Sigmoid colon (tissue), 6 donors: ENCODE measurements at regions not wholly inside any gene's neighbourhood (a gene's known extent, or its start where the extent isn't known, plus 50 kb on each side); places are given as distances from the start of the nearest gene placed in this dataset.

Source experiments
- DNase-seq: peaks from one replicate; pipeline ENCODE4 v3.0.0-alpha.2; 2019
- H3K27ac ChIP-seq, 4 donors: fragments of 200-600 bp; sonication (generic); one replicate each; pipeline ENCODE4 v1.5.1; 2016 to 2019; ENCODE audit warnings: mild to moderate bottlenecking in 1 of 4
- H3K27me3 ChIP-seq, 3 donors: fragments of 200-600 bp; sonication (generic); one replicate each; pipeline ENCODE4 v1.5.1; 2019; ENCODE audit warnings: mild to moderate bottlenecking in 1 of 3
- H3K36me3 ChIP-seq, 4 donors: fragments of 200-600 bp; sonication (generic); one replicate each; pipeline ENCODE4 v1.5.1; 2016 to 2019
- H3K4me1 ChIP-seq, 4 donors: fragments of 200-600 bp; sonication (generic); one replicate each; pipeline ENCODE4 v1.5.1; 2017 to 2019
- H3K4me3 ChIP-seq, 4 donors: fragments of 200-600 bp; sonication (generic); one replicate each; pipeline ENCODE4 v1.5.1; 2017 to 2019; ENCODE audit warnings: mild to moderate bottlenecking in 2 of 4, moderate library complexity in 1 of 4
- H3K9me3 ChIP-seq, 4 donors: fragments of 200-600 bp in 3 of 4; sonication (generic) in 3 of 4; one replicate each; pipeline versions ENCODE4 v1.5.1 to v1.6.1; 2013 to 2019
- CTCF ChIP-seq, 4 experiments: fragments of 450-650 bp in 3 of 4; fragments of 200-600 bp in 1 of 4; IDR thresholded peaks; one replicate each; pipeline ENCODE4 v1.5.1; 2016 to 2019; ENCODE audit warnings: antibody characterized with exemption in 4 of 4, mild to moderate bottlenecking in 3 of 4, moderate library complexity in 2 of 4
- EP300 ChIP-seq, 4 donors: sonication (generic); formaldehyde crosslinking; IDR thresholded peaks; one replicate each; pipeline ENCODE4 v1.6.1; 2017; ENCODE audit warnings: antibody characterized with exemption in 4 of 4
- POLR2A ChIP-seq, 2 donors: fragments of 450-650 bp; IDR thresholded peaks; one replicate each; pipeline ENCODE4 v1.6.1; 2016; ENCODE audit warnings: antibody characterized with exemption in 2 of 2, mild to moderate bottlenecking in 2 of 2, moderate library complexity in 2 of 2
- POLR2AphosphoS5 ChIP-seq, 4 donors: sonication (generic); formaldehyde crosslinking; IDR thresholded peaks; one replicate each; pipeline ENCODE4 v1.6.1; 2017; ENCODE audit warnings: antibody characterized with exemption in 4 of 4
- WGBS, 2 donors: extraction: QIAGEN DNeasy Blood & Tissue Kit; methylation state at CpG; one replicate each; pipeline ENCODE4 v1.1.7; 2013; 5-methylcytosine and 5-hydroxymethylcytosine counted together
- intact Hi-C: fragments of 100-400 bp; cut with DNase I; formaldehyde crosslinking; loops from one replicate; pipeline ENCODE4 v1.15.1; 2023
- donor health status: healthy with polysubstance abuse.
- donor health status: healthy.

DNA sequence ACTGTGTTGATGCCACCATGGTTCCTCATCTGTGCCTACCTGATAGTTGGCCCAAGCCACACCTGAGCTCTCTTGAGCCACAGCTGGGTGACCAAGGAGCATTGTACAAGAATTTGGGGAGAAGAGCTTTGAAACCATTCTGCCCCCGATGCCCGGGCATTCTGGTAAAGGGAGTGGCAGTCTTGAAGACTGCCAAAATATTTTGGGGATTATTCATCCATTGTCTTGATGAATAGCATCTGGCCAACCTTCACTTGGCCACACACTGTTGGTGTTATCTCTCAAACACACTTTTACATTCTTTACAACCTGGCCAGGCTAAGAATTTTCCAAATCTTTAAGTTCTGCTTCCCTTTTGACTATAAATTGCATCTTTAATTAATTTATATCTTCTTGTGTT is 113.1 kb upstream of the PCBD1 start:
- no peaks in the 10 kb centered on the region for H3K4me1 ChIP-seq
- H3K9me3 ChIP-seq, result no peaks in the 10 kb centered on the region
- no peak for TF ChIP-seq POLR2A (IDR thresholded peaks at IDR 0.05)
- no peak for TF ChIP-seq CTCF (IDR thresholded peaks at IDR 0.05)
- TF ChIP-seq POLR2AphosphoS5 (IDR thresholded peaks at IDR 0.05), result no peak
- no peak for TF ChIP-seq EP300 (IDR thresholded peaks at IDR 0.05)
- intact Hi-C loops, result no loop called here
- 91 to 97% methylated on average over 2 of the region's 2 CpGs for WGBS, 2 donors
- H3K4me3 ChIP-seq, result no peak overlapping the region
- H3K27me3 ChIP-seq, result peaks cover 0 to 8% (median 0%) of the 10 kb centered on the region in 3 donors
- H3K36me3 ChIP-seq, result no peaks in the 10 kb centered on the region
- no peak overlapping the region for H3K27ac ChIP-seq
- no peak for DNase-seq

DNA sequence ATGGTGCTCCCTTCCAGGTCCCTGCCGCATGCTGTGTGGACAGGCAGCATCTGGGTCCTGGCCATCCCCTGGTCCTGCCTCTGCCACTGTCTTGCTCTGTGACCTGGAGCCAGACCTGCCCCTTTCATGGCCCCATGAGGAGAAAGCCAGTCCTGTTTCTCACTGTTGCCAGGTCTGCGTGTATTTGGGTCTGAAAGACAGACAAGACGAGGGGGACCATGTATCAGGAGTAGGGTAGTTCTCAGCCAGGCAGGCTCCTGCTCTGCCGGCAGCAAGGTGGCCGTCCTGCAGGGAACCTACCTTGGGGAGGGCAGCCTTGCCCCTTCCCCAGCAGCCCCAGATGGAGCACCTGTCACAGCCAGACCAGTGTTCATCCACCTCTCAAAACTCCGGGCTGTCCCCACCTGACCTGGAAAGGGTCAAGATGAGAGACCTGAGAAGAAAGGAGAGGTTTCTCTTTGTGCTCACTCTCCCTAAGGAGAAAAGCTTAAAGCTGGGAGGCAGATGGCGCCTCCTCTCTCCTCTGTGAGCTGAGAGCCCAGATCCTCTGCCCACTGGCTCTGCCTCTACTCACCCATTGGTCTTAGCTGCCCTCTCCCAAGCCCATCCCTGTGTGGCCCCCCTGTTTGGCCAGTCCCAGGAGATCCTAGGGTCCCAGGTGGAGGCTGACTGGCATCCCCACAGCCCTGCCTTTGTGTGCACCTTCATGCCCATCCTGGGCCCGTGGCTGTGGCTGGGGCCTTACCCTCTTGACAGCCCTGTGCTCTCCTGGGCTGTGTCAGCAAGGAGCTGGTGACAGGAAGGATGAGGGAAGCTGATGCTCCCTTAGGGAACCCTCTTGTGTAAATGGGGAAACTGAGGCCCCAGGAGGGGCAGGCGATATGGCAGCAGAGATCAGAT is 116.1 kb upstream of the PCBD1 start:
- intact Hi-C loops, result no loop called here
- H3K4me1 ChIP-seq, result no peaks in the 10 kb centered on the region
- no peak for DNase-seq
- no peaks in the 10 kb centered on the region for H3K36me3 ChIP-seq
- no peak for TF ChIP-seq EP300 (IDR thresholded peaks at IDR 0.05)
- no peak for TF ChIP-seq POLR2AphosphoS5 (IDR thresholded peaks at IDR 0.05)
- TF ChIP-seq CTCF (IDR thresholded peaks at IDR 0.05), result no peak
- TF ChIP-seq POLR2A (IDR thresholded peaks at IDR 0.05), result no peak
- H3K27ac ChIP-seq, result no peak overlapping the region
- 79 to 89% methylated on average over 9 of the region's 9 CpGs for WGBS, 2 donors
- no peak overlapping the region for H3K4me3 ChIP-seq
- no peaks in the 10 kb centered on the region for H3K9me3 ChIP-seq
- H3K27me3 ChIP-seq, result peaks cover 0 to 10% (median 0%) of the 10 kb centered on the region in 3 donors

DNA sequence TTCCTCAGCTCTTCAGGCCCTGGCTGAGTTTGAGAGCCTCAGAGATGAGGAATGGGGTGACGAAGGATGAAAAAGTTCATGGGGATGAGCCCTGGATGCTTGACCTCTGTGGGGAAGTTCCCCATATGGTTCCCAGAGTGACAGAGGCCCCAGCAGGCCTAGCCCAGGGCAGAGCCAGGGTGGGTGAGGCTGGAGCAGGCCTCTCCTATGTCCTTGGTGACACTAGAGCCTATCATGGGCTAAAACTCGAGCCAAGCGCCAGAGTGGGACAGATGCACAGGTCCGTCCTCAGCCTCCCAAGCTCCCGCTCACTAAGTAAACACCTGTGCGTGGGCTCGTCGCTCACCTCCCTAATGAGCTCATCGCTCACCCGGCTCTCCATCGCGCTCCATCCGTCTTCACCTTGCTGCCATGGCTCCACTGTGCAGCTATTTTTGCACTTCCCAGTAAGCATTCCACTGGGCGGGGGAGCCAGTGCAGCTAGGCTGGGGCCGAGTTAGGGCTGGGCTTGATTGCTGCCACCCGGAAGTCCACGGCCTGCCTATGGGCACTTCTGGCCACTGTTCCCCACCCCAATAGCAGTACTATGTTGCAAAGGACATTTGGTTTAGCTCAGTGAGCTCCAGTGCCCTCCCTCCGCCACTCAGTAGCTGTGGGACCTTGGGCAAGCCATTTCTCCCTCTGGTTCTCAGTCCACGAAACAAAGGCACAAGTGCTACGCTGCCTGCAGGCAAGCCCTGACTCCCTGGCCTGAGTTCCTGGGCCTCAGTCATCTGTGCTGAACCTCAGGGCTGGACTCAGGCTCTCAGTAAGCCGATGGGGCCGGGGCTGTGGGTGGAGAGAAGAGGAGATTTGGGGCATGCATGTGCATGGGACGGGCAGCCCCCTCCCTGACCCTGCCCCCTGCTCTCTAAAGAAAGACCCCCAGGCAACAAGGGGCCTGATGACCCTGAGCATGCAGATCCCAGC is 117.3 kb upstream of the PCBD1 start:
- Histone ChIP-seq H3K4me3 (no peak overlapping the region), H3K4me1 (no peaks in the 10 kb centered on the region), H3K27me3 (peaks cover 0 to 10% (median 0%) of the 10 kb centered on the region in 3 donors), H3K9me3 (no peaks in the 10 kb centered on the region), H3K27ac (no peak overlapping the region), H3K36me3 (no peaks in the 10 kb centered on the region)
- intact Hi-C loops, result no loop called here
- 68 to 86% methylated on average over 23 of the region's 23 CpGs for WGBS, 2 donors
- DNase-seq, result no peak
- TF ChIP-seq EP300 (IDR thresholded peaks at IDR 0.05) (no peak), POLR2A (IDR thresholded peaks at IDR 0.05) (no peak), POLR2AphosphoS5 (IDR thresholded peaks at IDR 0.05) (no peak), CTCF (IDR thresholded peaks at IDR 0.05) (no peak)

DNA sequence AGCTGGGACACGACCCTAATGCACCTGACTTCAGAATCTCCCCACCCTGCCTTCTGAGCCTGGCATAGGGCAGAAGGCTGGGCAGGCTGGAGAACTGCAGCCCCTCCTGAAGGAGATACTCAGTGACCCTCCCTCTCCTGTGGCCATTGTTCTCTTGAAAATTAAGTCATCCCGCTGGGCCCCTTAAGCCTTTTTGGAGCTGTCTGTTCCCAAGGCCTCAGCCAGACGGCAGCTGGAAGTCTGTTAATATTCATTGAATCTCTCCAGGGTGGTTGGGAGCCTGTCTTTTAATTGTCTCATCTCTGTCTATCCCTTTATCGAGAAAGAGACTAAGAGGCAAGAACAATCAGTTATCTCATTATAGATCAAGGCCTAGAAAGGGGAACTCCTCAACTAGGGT is 118.1 kb upstream of the PCBD1 start:
- H3K27ac ChIP-seq, result no peak overlapping the region
- TF ChIP-seq POLR2A (IDR thresholded peaks at IDR 0.05) (no peak), EP300 (IDR thresholded peaks at IDR 0.05) (no peak), CTCF (IDR thresholded peaks at IDR 0.05) (no peak), POLR2AphosphoS5 (IDR thresholded peaks at IDR 0.05) (no peak)
- H3K27me3 ChIP-seq, result peaks cover 0 to 10% (median 0%) of the 10 kb centered on the region in 3 donors
- H3K4me1 ChIP-seq, result no peaks in the 10 kb centered on the region
- intact Hi-C loops, result no loop called here
- no peak overlapping the region for H3K4me3 ChIP-seq
- no peak for DNase-seq
- H3K9me3 ChIP-seq, result no peaks in the 10 kb centered on the region
- H3K36me3 ChIP-seq, result no peaks in the 10 kb centered on the region
- 64 to 78% methylated on average over 4 of the region's 4 CpGs for WGBS, 2 donors
